ENCODE measurements at regions not wholly inside any gene's neighbourhood (a gene's known extent, or its start where the extent isn't known, plus 50 kb on each side); places are given as distances from the start of the nearest gene placed in this dataset.

- Mint-ChIP-seq H3K27me3 (no peaks in the 10 kb centered on the region), H3K4me1 (peaks cover 3 to 13% (median 5%) of the 10 kb centered on the region in 4 donors), H3K9me3 (no peaks in the 10 kb centered on the region), H3K27ac (no peak overlapping the region), H3K4me3 (no peak overlapping the region), H3K36me3 (no peaks in the 10 kb centered on the region)
- Histone ChIP-seq H3K36me3 (ENCODE audit: insufficient read depth, low read length) (no peaks in the 10 kb centered on the region), H3K27ac (ENCODE audit: low read depth, low read length) (no peak overlapping the region), H3K4me3 (ENCODE audit: low read length in 2 of 2) (no peak overlapping the region), H3K9me3 (ENCODE audit: control insufficient read depth in 1 of 2, low read length in 2 of 2) (no peaks in the 10 kb centered on the region), H3K4me1 (ENCODE audit: insufficient read depth, low read length) (peaks cover 16% of the 10 kb centered on the region), H3K27me3 (ENCODE audit: insufficient read depth, low read length) (no peaks in the 10 kb centered on the region)
- POLR2A ChIA-PET (ENCODE audit: partially characterized antibody) = no interaction called here
- CTCF ChIA-PET (ENCODE audit: partially characterized antibody) = interaction anchor here (0.7 kb wide), 1 partner anchor 35 kb away, joined by 3 read pairs; no protein-coding TSS in a partner anchor
- no peak for DNase-seq
- intact Hi-C loops (cut with micrococcal nuclease) = no loop called here
These were observed 87.7 kb upstream of the CCDC196 start for GRCh38 chr14:66398437-66398836.

GRCh38 chr14:66401449-66402095 lies 84.6 kb upstream of the CCDC196 start:
- Histone ChIP-seq H3K4me3 (ENCODE audit: low read length in 2 of 2) (no peak overlapping the region), H3K9me3 (ENCODE audit: control insufficient read depth in 1 of 2, low read length in 2 of 2) (no peaks in the 10 kb centered on the region), H3K27ac (ENCODE audit: low read depth, low read length) (no peak overlapping the region), H3K4me1 (ENCODE audit: insufficient read depth, low read length) (peaks cover 11% of the 10 kb centered on the region), H3K27me3 (ENCODE audit: insufficient read depth, low read length) (no peaks in the 10 kb centered on the region), H3K36me3 (ENCODE audit: insufficient read depth, low read length) (no peaks in the 10 kb centered on the region)
- Mint-ChIP-seq H3K4me3 (no peak overlapping the region), H3K36me3 (no peaks in the 10 kb centered on the region), H3K4me1 (peaks cover 0 to 7% (median 0%) of the 10 kb centered on the region in 4 donors), H3K27ac (no peak overlapping the region), H3K27me3 (no peaks in the 10 kb centered on the region), H3K9me3 (no peaks in the 10 kb centered on the region)
- intact Hi-C loops (cut with micrococcal nuclease) = loop anchor here (10.0 kb wide), 1 partner anchor 1237 kb away; no protein-coding TSS in a partner anchor
- CTCF ChIA-PET (ENCODE audit: partially characterized antibody) = interaction anchor here (1.1 to 4.4 kb wide), 2 partner anchors 42 kb away, joined by 4 to 45 read pairs; no protein-coding TSS in a partner anchor
- POLR2A ChIA-PET (ENCODE audit: partially characterized antibody) = no interaction called here
- DNase-seq = no peak

GRCh38 chr14:66403183-66403582 lies 83.0 kb upstream of the CCDC196 start:
- peak in 4 of 5 donors; percentile 7 to 10 (median 9) for DNase-seq
- intact Hi-C loops (cut with micrococcal nuclease) = loop anchor here (1.0 to 10.0 kb wide), 2 partner anchors 44 to 1238 kb away; no protein-coding TSS in a partner anchor
- no peaks in the 10 kb centered on the region for H3K9me3 Mint-ChIP-seq

GRCh38 chr14:66404051-66404545 lies 82.1 kb upstream of the CCDC196 start:
- H3K4me3 ChIP-seq (ENCODE audit: low read length in 2 of 2) = no peak overlapping the region
- intact Hi-C loops (cut with micrococcal nuclease) = loop anchor here (10.0 kb wide), 1 partner anchor 1239 kb away; no protein-coding TSS in a partner anchor
- no peaks in the 10 kb centered on the region for H3K9me3 ChIP-seq (ENCODE audit: control insufficient read depth in 1 of 2, low read length in 2 of 2)
- no peak for DNase-seq
- Mint-ChIP-seq H3K4me3 (no peak overlapping the region), H3K27ac (no peak overlapping the region), H3K36me3 (no peaks in the 10 kb centered on the region), H3K4me1 (peaks cover 0 to 7% (median 0%) of the 10 kb centered on the region in 4 donors), H3K27me3 (no peaks in the 10 kb centered on the region), H3K9me3 (no peaks in the 10 kb centered on the region)
- H3K36me3 ChIP-seq (ENCODE audit: insufficient read depth, low read length) = no peaks in the 10 kb centered on the region
- no peaks in the 10 kb centered on the region for H3K27me3 ChIP-seq (ENCODE audit: insufficient read depth, low read length)
- H3K27ac ChIP-seq (ENCODE audit: low read depth, low read length) = no peak overlapping the region
- H3K4me1 ChIP-seq (ENCODE audit: insufficient read depth, low read length) = peaks cover 11% of the 10 kb centered on the region
- POLR2A ChIA-PET (ENCODE audit: partially characterized antibody) = no interaction called here
- CTCF ChIA-PET (ENCODE audit: partially characterized antibody) = interaction anchor here (0.7 to 4.4 kb wide), 3 partner anchors 8 to 48 kb away, joined by 3 to 45 read pairs (median 5); no protein-coding TSS in a partner anchor

More at GRCh38 chr14:66403183-66403582, 83.0 kb upstream of the CCDC196 start:
- Mint-ChIP-seq H3K27me3 (no peaks in the 10 kb centered on the region), H3K36me3 (no peaks in the 10 kb centered on the region), H3K4me3 (peak overlapping the region in 2 of 8 donors; percentile 8 to 9), H3K27ac (no peak overlapping the region), H3K4me1 (peaks cover 0 to 7% (median 0%) of the 10 kb centered on the region in 4 donors)
- CTCF ChIA-PET (ENCODE audit: partially characterized antibody) = interaction anchor here (0.7 to 4.4 kb wide), 9 partner anchors 8 to 988 kb away, joined by 3 to 45 read pairs (median 4); no protein-coding TSS in a partner anchor
- POLR2A ChIA-PET (ENCODE audit: partially characterized antibody) = no interaction called here
- Histone ChIP-seq H3K27me3 (ENCODE audit: insufficient read depth, low read length) (no peaks in the 10 kb centered on the region), H3K4me1 (ENCODE audit: insufficient read depth, low read length) (peaks cover 11% of the 10 kb centered on the region), H3K9me3 (ENCODE audit: control insufficient read depth in 1 of 2, low read length in 2 of 2) (no peaks in the 10 kb centered on the region), H3K4me3 (ENCODE audit: low read length in 2 of 2) (no peak overlapping the region), H3K36me3 (ENCODE audit: insufficient read depth, low read length) (no peaks in the 10 kb centered on the region), H3K27ac (ENCODE audit: low read depth, low read length) (no peak overlapping the region)

GRCh38 chr14:66405158-66405557 lies 81.0 kb upstream of the CCDC196 start:
- H3K27me3 ChIP-seq (ENCODE audit: insufficient read depth, low read length) = no peaks in the 10 kb centered on the region
- peaks cover 11% of the 10 kb centered on the region for H3K4me1 ChIP-seq (ENCODE audit: insufficient read depth, low read length)
- ChIA-PET CTCF (ENCODE audit: partially characterized antibody) (interaction anchor here (4.4 kb wide), 1 partner anchor 46 kb away, joined by 45 read pairs; no protein-coding TSS in a partner anchor), POLR2A (ENCODE audit: partially characterized antibody) (no interaction called here)
- H3K9me3 Mint-ChIP-seq = no peaks in the 10 kb centered on the region
- no peak overlapping the region for H3K4me3 ChIP-seq (ENCODE audit: low read length in 2 of 2)
- H3K36me3 Mint-ChIP-seq = peaks cover 0 to 1% of the 10 kb centered on the region in 2 donors
- H3K27ac ChIP-seq (ENCODE audit: low read depth, low read length) = no peak overlapping the region
- H3K36me3 ChIP-seq (ENCODE audit: insufficient read depth, low read length) = no peaks in the 10 kb centered on the region
- H3K27me3 Mint-ChIP-seq = no peaks in the 10 kb centered on the region
- no peak overlapping the region for H3K27ac Mint-ChIP-seq
- no peak overlapping the region for H3K4me3 Mint-ChIP-seq
- intact Hi-C loops (cut with micrococcal nuclease) = loop anchor here (10.0 kb wide), 1 partner anchor 1240 kb away; no protein-coding TSS in a partner anchor
- H3K9me3 ChIP-seq (ENCODE audit: control insufficient read depth in 1 of 2, low read length in 2 of 2) = no peaks in the 10 kb centered on the region
- no peak for DNase-seq
- peaks cover 0 to 7% (median 0%) of the 10 kb centered on the region in 4 donors for H3K4me1 Mint-ChIP-seq

- H3K9me3 ChIP-seq (ENCODE audit: control insufficient read depth in 1 of 2, low read length in 2 of 2) = no peaks in the 10 kb centered on the region
- no peak overlapping the region for H3K4me3 ChIP-seq (ENCODE audit: low read length in 2 of 2)
- H3K27me3 ChIP-seq (ENCODE audit: insufficient read depth, low read length) = no peaks in the 10 kb centered on the region
- peaks cover 0 to 3% of the 10 kb centered on the region in 2 donors for H3K27me3 Mint-ChIP-seq
- H3K9me3 Mint-ChIP-seq = peaks cover 0 to 12% (median 0%) of the 10 kb centered on the region in 8 donors
- H3K4me1 Mint-ChIP-seq = no peaks in the 10 kb centered on the region
- H3K4me3 Mint-ChIP-seq = no peak overlapping the region
- ChIA-PET CTCF (ENCODE audit: partially characterized antibody) (no interaction called here), POLR2A (ENCODE audit: partially characterized antibody) (no interaction called here)
- no peaks in the 10 kb centered on the region for H3K36me3 ChIP-seq (ENCODE audit: insufficient read depth, low read length)
- H3K27ac Mint-ChIP-seq = no peak overlapping the region
- intact Hi-C loops (cut with micrococcal nuclease) = no loop called here
- DNase-seq = no peak
- H3K36me3 Mint-ChIP-seq = peaks cover 2 to 11% of the 10 kb centered on the region in 2 donors
- no peaks in the 10 kb centered on the region for H3K4me1 ChIP-seq (ENCODE audit: insufficient read depth, low read length)
- no peak overlapping the region for H3K27ac ChIP-seq (ENCODE audit: low read depth, low read length)
These were observed 72.3 kb upstream of the CCDC196 start for GRCh38 chr14:66413901-66414300.

- Mint-ChIP-seq H3K27me3 (peaks cover 0 to 3% of the 10 kb centered on the region in 2 donors), H3K36me3 (peaks cover 2 to 11% of the 10 kb centered on the region in 2 donors), H3K27ac (no peak overlapping the region), H3K4me1 (no peaks in the 10 kb centered on the region), H3K9me3 (peaks cover 0 to 12% (median 0%) of the 10 kb centered on the region in 8 donors), H3K4me3 (no peak overlapping the region)
- Histone ChIP-seq H3K27me3 (ENCODE audit: insufficient read depth, low read length) (no peaks in the 10 kb centered on the region), H3K4me3 (ENCODE audit: low read length in 2 of 2) (no peak overlapping the region), H3K36me3 (ENCODE audit: insufficient read depth, low read length) (no peaks in the 10 kb centered on the region), H3K4me1 (ENCODE audit: insufficient read depth, low read length) (no peaks in the 10 kb centered on the region), H3K27ac (ENCODE audit: low read depth, low read length) (no peak overlapping the region), H3K9me3 (ENCODE audit: control insufficient read depth in 1 of 2, low read length in 2 of 2) (no peaks in the 10 kb centered on the region)
- DNase-seq = no peak
- POLR2A ChIA-PET (ENCODE audit: partially characterized antibody) = no interaction called here
- CTCF ChIA-PET (ENCODE audit: partially characterized antibody) = no interaction called here
- intact Hi-C loops (cut with micrococcal nuclease) = no loop called here
These were observed 71.7 kb upstream of the CCDC196 start for GRCh38 chr14:66414511-66414910.

Data from CD4-positive, alpha-beta memory T cell (primary cell).